ENCODE measurements at regions not wholly inside any gene's neighbourhood (a gene's known extent, or its start where the extent isn't known, plus 50 kb on each side); places are given as distances from the start of the nearest gene placed in this dataset.

DNA sequence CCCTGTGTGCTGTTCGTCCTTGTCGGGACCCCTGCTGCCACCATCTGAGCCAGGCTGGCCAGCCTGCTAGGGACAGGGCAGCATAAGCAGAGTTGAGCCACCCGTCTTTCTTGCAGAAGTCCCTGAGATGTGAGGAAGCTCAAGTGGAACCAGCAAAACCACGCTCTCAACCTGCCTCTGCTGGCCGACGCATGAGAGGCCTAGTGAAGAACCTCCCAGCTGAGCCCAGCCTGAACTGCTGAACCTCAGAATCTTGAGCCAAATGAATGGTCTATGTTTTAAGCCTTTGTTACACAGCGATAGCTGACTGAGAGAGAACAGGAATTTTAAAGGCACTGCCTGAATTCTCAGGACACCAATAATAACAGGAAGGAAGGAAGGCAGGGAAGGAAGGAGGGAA is 98.9 kb upstream of the ADRA2C start:
- DNase-seq = no peak

DNA sequence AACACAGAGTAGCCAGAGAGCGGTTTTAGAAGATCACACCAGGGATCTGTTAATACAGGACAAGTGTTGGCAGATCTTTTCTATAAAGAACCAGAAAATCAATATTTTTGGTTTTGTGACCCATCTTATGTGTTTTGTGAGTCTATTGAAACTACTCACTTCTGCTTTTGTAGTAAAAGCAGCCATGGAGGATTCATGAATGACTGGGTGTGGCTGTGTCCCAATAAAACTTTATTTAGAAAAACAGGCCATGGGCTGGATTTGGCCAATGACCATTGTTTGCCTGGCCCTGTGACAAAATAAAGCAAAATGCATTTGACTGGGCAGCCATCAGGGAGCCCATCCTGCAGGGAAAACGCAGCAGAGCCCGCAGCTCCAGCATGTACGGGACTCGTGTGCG is 99.9 kb upstream of the ADRA2C start:
- no peak for DNase-seq

DNA sequence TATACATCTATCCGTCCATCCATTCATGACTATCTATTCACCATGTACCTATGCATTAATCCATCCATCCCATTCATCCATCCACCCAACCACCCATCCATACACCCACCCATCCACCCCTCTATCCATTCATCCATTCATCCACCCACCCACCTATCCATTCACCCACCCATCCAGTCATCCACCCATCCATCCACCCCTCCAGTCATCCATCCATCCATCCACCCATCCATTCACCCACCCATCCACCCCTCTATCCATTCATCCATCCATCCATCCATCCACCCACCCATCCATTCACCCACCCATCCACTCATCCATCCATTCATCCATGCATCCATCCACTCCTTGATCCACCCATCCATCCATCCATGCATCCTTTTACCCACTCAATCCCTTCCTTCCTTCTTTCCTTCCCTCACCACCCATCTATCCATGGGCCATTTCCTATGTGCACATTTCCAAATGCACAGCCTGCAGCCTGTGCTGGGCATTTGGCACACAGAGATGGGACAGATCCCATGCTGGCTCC is 100.8 kb upstream of the ADRA2C start:
- DNase-seq = no peak

DNA sequence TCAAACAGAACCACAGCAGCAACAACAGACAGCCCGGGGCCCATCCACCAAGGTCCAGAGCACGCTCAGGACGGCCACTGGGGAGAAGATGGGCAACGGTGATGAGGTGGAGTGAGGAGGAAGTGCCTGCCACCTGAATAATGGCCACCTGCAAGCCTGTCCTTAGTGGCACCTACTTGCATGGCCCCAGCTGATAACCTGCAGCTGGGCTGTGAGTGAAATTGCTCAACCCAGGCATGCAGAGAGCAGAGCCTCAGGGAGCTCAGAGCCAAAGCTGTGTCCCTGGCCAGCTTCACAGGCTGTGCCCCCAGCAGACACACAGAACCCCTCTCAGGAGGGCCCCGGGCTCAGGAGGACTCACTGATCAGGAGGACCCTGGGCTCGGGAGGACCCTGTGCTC is 102.4 kb upstream of the ADRA2C start:
- DNase-seq = no peak

DNA sequence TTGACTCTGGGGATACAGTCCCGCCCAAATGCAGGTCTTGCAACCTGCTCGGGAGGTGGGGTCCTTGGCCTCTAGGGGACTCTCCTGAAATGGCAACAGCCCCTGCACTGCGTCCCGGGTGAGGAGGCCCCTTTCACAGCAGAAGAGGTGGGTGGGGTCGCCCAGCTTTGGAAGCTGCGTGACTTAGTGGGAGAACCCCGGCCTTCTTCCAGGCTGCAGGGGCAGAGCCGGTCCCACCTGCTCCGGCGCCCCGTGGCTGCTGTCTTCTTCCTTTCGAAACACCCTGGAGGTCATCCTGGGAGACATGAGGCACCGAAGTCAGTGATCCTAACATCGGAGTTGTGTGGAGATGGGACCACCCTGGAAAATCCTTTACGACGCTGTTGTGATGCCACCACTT is 103.7 kb upstream of the ADRA2C start:
- DNase-seq = no peak

DNA sequence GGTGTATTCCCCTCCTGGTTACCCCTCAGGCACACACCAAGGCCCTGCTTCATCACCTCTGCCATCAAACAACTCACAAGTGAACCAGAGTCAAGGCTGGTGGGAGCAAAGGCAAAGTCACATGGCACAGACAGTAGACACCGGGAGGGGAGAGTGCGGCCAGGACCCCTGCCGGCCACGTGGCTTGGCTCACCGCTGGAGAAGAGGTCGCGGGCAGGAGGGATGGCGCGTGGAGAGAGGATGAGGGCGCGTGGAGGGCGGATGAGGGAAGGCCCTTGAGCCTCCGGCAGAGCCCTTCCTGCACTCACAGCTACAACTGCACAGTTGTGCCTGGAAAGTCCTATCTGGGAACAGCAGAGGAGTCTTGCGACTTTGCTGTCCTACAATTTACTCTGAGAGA is 104.2 kb upstream of the ADRA2C start:
- no peak for DNase-seq

DNA sequence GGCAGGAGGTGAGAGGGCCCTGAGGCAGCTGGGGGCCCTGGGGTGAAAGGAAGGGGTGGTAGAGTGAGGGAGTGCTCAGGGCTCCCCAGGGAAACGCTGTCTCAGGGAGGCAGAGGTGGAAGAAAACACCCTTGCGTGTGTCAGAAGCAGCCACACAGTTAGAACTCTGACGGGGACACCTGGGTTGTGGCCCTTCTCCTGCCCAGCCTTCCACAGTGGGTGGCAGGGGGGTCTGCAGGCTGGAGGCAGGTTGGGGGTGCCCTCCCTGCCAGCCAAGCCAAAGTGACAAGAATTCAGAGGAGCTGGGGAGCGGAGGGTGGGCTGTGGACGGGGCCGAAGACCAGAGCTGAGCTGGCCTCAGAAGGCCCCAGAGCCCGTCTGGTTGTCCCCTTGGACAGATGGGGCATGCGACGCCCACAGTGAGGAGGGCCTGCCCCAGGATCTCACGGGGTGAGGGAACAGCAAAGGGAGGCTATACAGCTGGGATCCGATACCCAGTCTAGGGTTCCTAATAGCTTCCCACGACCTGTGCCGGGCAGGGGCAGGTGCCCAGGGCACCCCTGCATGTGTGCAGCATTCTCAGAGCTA is 105.2 kb upstream of the ADRA2C start:
- DNase-seq = no peak

DNA sequence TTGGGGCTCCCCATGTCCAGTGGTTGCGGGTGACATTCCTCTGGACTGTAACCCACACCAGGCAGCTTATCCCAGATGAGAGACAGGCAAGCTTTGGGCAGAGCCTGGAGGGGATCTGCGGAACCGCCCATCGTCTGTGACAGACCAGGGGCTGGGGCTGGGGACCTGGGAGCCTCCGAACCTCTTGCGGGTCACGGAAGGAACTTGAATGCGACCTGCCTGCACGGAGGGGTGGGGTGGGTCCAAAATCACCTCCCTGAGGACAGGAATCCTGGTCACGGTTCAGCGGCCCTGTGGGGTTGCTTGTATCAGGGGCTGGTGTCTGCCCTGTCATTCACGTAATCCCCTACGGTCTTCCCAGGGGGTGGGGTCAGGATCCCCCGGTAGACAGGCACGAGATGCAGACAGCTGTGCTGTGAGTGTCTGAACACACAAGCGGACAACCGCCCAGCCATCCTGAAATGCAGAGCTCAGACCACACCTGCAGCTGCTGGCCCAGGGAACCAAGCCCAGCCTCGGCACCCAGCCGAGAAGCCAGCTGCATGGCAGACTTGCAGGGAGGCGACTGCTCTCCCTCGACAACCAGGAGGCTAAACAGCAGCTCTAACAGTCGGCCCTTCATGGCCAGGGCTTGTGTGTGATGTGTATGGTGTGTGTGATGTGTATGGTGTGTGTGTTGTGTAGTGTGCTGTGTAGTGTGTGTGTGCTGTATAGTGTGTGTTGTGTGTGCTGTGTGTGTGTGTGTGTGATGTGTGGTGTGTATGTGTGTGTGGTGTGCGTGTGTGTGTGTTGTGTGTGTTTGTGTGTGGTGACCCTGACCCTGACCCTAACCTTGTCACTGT is 105.9 kb upstream of the ADRA2C start:
- DNase-seq = no peak

DNA sequence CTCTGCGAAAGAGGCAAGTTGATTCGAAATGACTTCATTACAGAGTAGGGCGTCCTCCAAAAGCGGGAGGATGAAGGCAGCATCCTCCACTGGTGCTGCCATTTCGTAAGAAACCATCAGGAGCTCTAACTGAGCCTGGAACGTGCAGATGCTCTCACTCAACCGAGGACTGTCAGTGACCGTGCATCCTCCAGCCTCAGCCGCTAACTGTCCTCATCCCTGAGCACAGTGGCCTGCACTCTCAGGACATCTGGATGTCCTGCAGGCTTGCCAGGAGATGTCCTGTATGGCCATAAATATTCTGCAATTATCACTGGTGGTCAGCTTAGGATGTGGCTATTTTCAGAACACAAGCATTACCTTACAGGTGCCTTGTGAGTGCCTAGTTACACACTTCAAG is 107.1 kb upstream of the ADRA2C start:
- DNase-seq = no peak

DNA sequence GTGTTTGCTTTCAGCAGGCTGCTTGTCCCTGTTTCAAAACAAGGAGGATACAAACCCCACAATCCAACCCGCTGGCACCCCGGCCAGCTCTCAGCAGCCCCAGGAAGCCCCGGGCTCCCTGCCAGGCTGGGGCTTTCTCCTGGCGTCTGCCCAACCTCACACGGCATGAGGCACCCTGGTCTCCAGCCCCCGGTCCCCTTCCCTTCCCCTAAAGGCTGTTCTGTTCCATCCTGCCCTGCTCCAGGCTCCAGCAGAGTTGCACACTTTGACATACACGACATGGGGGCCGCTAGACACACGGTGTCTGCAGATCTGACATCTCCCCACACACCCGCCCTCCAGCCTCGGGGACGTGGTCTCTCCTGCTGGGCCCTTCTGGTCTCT is 107.7 kb upstream of the ADRA2C start:
- DNase-seq = no peak

DNA sequence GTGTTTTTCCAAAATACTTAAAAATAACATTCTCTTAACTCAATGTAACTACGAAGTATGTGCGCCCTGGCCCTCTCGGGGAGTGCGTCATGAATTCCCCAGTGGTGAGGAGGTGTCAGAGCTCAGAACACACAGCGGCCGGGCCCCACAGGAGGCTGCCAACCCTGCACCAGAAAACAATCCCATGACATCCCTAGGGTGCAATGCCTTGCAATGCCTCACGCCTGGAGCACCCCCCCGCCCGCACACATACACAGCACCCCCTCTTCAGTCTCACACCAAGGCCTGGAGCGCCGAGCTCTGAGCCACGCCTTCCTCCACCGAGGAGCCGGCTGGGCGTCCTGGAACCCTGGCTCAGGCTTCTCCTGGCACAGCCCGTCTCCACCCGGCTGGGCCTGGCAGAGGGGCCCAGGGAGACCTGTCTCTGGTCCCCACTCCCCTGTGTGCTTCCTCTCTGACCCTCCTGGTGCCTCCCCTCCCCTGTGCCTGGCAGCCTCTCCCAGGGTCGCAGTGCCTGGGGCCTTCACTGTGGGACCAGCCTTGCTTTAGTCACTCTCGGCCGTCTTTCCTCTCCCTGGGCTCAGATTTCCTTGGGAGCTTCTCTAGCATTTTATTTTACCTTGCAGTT is 108.2 kb upstream of the ADRA2C start:
- no peak for DNase-seq

DNA sequence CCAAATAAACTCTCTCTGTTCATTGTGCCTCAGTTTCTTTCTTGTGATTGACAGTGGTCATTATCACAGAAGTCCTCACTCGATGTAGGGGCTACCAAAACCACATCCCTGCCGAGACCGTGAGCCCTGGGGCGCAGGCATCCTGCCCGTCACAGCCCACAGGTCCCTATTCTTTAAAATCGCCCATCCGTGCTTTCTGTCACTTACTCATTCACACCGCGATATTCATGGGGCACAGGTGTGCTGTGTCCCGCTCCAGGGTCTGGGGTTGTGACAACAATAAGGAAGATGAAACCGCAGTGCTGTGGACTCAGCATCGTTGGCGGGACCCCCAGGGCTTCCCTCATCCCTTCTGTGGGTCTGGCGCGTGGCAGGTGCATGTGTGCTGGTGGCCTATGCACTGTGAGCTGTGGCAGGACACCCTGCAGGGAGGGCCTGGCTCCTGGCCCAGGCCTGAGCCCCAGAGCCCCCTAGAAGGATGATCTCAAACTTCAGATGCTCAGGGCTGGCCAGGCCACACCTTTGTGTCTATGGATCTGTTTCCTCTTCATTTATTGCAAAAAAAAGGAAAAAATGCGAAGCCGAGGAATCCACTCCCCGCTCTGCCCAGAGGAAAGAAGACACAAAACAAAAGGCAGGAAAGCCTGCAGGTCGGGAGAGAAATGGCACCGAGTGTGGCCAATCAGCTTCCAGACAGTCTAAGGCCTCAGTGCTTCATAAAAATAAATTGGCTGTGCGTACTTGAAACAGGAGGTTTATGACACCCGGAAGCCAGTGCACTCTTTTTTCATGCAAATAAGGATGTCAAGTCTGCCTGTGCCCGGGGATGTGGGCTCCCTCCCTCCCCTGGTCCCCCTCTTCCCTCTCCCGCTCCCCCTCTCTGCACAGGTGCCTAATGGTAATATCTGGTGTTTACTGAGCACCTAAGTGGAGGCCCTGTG is 109.5 kb upstream of the ADRA2C start:
- DNase-seq = no peak

DNA sequence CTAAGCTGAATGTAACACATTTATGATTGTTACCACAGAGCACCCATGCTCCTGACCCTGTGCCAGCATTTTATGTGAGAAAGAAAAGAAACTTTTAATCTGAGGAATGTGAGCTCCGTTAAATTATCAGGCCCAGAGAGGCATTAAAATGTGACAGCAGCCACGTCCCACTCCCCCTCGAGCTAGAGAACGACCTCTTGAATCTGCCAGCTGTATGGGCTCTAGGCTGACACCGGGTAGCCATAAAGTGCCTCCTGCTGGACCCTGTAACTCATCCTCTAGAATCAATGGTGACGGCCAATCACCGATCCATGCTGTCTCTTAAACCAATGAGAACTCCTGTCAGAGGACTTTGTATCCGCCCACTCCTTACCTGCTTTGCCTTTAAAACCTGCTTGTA is 110.2 kb upstream of the ADRA2C start:
- DNase-seq = no peak

DNA sequence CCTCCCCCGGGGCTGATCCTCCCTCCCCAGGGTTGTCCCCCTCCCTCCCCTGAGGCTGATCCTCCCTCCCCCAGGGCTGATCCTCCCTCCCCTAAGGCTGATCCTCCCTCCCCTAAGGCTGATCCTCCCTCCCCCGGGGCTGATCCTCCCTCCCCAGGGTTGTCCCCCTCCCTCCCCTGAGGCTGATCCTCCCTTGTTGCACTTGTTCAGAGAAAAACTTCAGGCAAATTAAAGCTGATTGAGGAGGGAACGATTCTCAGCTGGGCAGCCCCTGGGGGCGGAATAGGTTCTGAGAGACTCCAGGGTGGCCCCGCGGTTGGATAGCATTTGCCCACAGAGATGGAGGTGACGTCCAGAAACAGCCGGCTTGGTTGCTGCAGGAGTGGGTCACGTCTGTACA is 110.7 kb upstream of the ADRA2C start:
- no peak for DNase-seq

DNA sequence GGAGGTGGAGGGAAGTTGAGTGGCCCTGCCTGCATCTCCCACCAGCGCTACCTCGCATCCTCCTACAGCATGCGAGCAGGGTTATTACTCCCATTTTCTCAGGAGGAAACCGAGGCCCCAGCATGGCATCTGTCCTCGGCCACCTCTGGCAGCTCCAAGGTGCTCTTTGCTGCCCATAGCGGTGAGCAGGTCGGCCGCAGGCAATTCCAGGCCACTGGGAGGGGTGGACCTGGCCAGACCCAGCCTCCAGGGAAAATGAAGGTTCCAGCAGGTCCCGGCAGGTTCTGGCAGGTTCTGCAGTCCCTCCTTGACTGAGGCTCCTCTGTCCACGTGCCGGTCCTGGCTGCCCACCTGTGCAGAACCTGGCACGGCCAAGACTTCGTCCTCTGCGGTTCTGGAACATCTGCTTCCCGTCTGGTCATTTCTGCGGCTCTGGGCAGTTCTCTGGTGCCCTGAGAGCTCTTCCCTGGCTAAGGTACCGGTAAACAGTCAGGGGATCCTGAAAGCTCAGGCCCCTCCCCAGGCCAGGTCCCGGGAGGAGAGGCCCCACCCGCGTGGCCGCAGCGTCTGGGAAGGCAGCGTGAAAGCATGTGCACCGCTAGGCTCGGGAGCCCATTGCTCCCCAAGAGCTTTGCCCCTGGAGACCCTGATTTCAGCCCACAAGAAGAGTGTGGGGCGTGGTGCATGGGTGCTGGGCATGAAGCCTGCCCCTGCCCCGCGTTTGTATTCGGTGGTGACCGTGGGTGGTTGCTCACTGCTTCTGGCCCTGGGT is 112.0 kb upstream of the ADRA2C start:
- DNase-seq = no peak

DNA sequence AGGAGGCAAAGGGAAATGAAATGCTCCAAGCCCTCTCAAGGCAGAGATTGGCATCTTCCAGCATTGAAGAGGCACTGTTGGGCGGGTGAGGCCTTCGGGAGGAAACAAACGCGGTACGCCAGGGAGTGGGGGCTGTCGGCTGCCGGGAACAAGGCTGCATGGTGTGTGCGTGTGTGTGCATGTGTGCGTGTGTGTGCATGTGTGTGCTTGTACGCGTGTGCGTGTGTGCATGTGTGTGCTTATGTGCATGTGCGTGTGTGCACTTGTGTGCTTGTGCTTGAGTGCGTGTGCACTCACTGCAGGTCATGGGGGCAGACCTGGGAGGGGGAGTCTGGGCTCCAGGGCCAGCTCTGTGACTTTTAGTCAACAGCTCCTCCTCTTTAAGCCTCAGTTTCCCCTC is 113.6 kb upstream of the ADRA2C start:
- no peak for DNase-seq

DNA sequence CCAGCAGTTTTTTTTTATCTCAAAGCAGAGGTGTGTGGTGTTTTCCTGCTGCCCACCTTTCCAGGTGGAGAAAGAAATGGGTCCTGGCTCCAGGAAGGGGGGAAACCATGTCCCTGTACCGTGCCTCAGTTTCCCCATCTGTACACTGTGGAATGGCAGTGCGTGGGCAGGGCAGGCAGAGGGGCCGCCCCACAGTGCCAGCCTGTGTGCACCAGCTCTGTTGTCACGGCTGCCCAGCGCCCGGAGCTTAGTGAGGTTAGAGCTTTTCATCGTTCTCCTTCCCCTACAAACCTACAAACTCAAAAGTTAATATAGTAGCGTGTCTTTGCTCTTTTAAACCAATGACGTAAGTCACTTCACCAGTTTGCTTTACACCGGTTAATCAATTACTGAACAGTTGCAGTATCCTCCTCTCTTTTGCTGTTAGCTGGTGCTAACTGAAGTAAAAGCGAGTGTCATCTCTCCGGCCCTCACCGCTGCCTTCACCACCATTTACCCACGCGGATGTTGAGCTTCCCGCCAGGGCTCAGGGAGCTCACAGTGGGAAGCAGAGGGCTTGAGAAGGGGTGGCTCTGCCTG is 114.8 kb upstream of the ADRA2C start:
- DNase-seq = no peak

DNA sequence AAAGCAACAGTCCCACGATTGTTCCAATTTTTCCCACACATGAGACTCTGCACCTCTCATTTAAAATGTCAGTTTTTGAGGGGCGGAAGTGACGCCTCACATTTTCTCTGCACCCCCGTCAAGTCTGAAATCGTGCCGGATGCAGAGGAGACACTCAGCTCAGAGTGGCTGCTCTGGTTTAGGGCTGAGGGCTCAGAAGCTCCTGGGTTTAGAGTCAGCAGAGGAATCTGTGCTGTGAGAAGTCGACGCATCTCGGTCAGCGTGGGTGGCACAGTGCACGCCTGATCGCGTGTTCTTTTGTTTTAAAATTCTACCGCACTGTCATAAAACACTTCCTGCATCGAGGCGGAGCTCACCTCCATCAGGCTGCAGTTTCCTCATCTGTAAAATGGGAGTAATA is 116.7 kb upstream of the ADRA2C start:
- DNase-seq = no peak

DNA sequence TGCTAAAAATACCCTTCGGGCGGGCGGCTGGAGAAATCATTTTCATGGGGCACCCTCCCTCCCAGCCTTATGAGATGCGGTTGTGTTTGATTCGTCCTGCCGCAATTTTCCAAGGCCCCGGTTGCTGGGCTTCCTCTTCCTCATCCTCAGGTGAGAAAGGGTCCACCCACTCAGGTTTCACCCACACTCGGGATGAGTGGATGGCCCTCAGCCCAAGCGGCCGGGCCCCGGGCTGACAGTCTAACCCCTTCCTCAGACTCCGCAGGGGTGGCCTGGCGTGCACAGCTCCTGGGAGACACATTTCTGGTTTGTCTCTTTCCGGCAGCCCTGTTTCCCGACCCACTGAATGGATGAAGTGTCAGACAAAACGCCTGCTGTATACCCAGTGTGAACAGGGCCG is 116.5 kb upstream of the LRPAP1 start:
- no peak for DNase-seq

DNA sequence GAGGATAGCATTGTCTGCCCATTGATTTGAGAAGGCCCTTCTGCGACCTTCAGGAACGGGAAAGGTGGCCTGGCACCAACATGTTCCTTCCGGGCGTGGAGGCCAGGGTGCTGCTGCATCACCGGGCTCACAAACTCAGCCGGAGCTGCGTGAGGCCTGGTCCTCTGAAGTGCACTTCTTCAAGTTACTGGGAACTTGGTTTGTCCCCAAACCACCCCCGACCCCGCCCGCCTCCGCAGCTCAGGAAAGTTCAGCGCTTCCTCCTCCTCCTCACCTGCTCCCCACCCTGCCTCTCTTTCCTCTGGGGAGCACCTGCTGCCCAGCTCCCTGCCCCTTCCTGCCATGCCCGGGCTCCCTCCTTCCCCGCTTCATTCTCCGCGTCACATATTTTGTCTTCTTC is 116.0 kb upstream of the LRPAP1 start:
- DNase-seq = no peak

DNA sequence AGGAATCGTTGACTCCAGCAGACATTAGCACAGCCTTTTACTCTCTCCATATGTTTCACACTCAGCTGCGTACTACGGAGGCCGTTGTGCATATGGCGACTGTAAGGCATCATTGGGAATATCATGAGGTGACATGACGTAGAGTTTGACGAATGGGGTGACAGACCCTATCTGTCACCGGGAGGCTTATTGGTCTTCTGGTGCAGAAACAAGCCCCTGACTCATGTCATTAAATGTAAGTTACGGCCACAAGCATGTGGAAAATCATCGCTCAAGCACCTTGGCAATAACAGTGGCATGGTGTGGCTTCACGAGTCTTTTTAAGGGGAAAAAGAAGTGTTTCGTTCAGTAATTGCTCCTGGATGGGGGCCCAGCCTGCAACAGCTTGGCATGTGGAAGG is 115.2 kb upstream of the LRPAP1 start:
- DNase-seq = no peak

Measured in inflammatory macrophage treated with lipopolysaccharide for 4 hours (primary cell).